HG02852 (cell line): ENCODE measurements at regions not wholly inside any gene's neighbourhood (a gene's known extent, or its start where the extent isn't known, plus 50 kb on each side); places are given as distances from the start of the nearest gene placed in this dataset.
A peak's percentile ranks its signal among the peaks of the same experiment; 100 is the strongest.

Source experiments
- ATAC-seq: cut with Tn5 transposase; IDR thresholded peaks from one replicate; pipeline ENCODE4 v1.9.1; 2021; ENCODE audit warnings: mild to moderate bottlenecking, moderate library complexity; ENCODE audit not compliant: unreplicated experiment

- no peak for ATAC-seq
Measured at GRCh38 chr13:53143757-53144339, 115.2 kb downstream of the OLFM4 start.

GRCh38 chr13:53144826-53145225 lies 116.2 kb downstream of the OLFM4 start:
- no peak for ATAC-seq

GRCh38 chr13:53150568-53150967 lies 122.0 kb downstream of the OLFM4 start:
- no peak for ATAC-seq

- ATAC-seq = peak; percentile 95
Measured at GRCh38 chr13:53151336-53152056, 122.9 kb downstream of the OLFM4 start.

- ATAC-seq = no peak
Measured at GRCh38 chr13:53152057-53152421, 123.4 kb downstream of the OLFM4 start.

GRCh38 chr13:53158201-53158600 lies 129.6 kb downstream of the OLFM4 start:
- ATAC-seq = no peak

GRCh38 chr13:53159431-53159830 lies 130.8 kb downstream of the OLFM4 start:
- ATAC-seq = no peak

GRCh38 chr13:53160211-53160610 lies 131.6 kb downstream of the OLFM4 start:
- no peak for ATAC-seq

- no peak for ATAC-seq
Measured at GRCh38 chr13:53161251-53161650, 132.6 kb downstream of the OLFM4 start.

GRCh38 chr13:53165261-53165660 lies 136.6 kb downstream of the OLFM4 start:
- ATAC-seq = no peak

GRCh38 chr13:53167561-53167960 lies 138.9 kb downstream of the OLFM4 start:
- no peak for ATAC-seq

- ATAC-seq = no peak
Measured at GRCh38 chr13:53170910-53171309, 142.3 kb downstream of the OLFM4 start.

GRCh38 chr13:53174545-53174944 lies 145.9 kb downstream of the OLFM4 start:
- no peak for ATAC-seq

GRCh38 chr13:53180684-53181083 lies 152.1 kb downstream of the OLFM4 start:
- no peak for ATAC-seq

GRCh38 chr13:53182724-53183123 lies 154.1 kb downstream of the OLFM4 start:
- no peak for ATAC-seq

- no peak for ATAC-seq
Measured at GRCh38 chr13:53188120-53188519, 159.5 kb downstream of the OLFM4 start.

GRCh38 chr13:53189162-53189561 lies 160.5 kb downstream of the OLFM4 start:
- no peak for ATAC-seq

- no peak for ATAC-seq
Measured at GRCh38 chr13:53191091-53191490, 162.5 kb downstream of the OLFM4 start.

- ATAC-seq = no peak
Measured at GRCh38 chr13:53197424-53197823, 168.8 kb downstream of the OLFM4 start.

- no peak for ATAC-seq
Measured at GRCh38 chr13:53198017-53198416, 169.4 kb downstream of the OLFM4 start.

- ATAC-seq = no peak
Measured at GRCh38 chr13:53198736-53199135, 170.1 kb downstream of the OLFM4 start.

GRCh38 chr13:53200075-53200474 lies 171.5 kb downstream of the OLFM4 start:
- ATAC-seq = no peak
